Muscle layer of colon (tissue), 2 donors: ENCODE measurements at regions not wholly inside any gene's neighbourhood (a gene's known extent, or its start where the extent isn't known, plus 50 kb on each side); places are given as distances from the start of the nearest gene placed in this dataset.
A peak's percentile ranks its signal among the peaks of the same experiment; 100 is the strongest.

Source experiments
- H3K27ac ChIP-seq: one replicate; pipeline ENCODE4 v1.7.0; 2013; ENCODE audit warnings: low read depth, mild to moderate bottlenecking, low read length, moderate library complexity
- H3K27me3 ChIP-seq, 2 donors: one replicate each; pipeline ENCODE4 v1.7.0; 2013; ENCODE audit warnings: low read length in 2 of 2, mild to moderate bottlenecking in 2 of 2; ENCODE audit not compliant: insufficient read depth in 2 of 2, control insufficient read depth in 1 of 2
- H3K36me3 ChIP-seq: one replicate; pipeline ENCODE4 v1.7.0; 2013; ENCODE audit warnings: mild to moderate bottlenecking, low read length; ENCODE audit not compliant: insufficient read depth
- H3K4me1 ChIP-seq: one replicate; pipeline ENCODE4 v1.7.0; 2013; ENCODE audit warnings: mild to moderate bottlenecking, low read length; ENCODE audit not compliant: insufficient read depth
- H3K4me3 ChIP-seq, 2 donors: one replicate each; pipeline ENCODE4 v1.7.0; 2013; ENCODE audit warnings: low read length in 2 of 2, low read depth in 1 of 2, mild to moderate bottlenecking in 1 of 2, moderate library complexity in 1 of 2
- H3K9ac ChIP-seq: one replicate; pipeline ENCODE4 v1.7.0; 2013; ENCODE audit warnings: low read length
- H3K9me3 ChIP-seq: one replicate; pipeline ENCODE4 v1.7.0; 2013; ENCODE audit warnings: mild to moderate bottlenecking, low read length
- donor health status: abdominal sarcoma.
- donor health status: Adenocarcinoma of cecum.

- H3K9me3 ChIP-seq: no peaks in the 10 kb centered on the region
- no peak overlapping the region for H3K4me3 ChIP-seq
- H3K9ac ChIP-seq: no peak overlapping the region
- H3K4me1 ChIP-seq: no peaks in the 10 kb centered on the region
- no peaks in the 10 kb centered on the region for H3K27me3 ChIP-seq
- no peaks in the 10 kb centered on the region for H3K36me3 ChIP-seq
- no peak overlapping the region for H3K27ac ChIP-seq
Observed at GRCh38 chrX:20863649-20864048, 510.6 kb upstream of the CNKSR2 start.

- no peaks in the 10 kb centered on the region for H3K27me3 ChIP-seq
- H3K9ac ChIP-seq: no peak overlapping the region
- H3K27ac ChIP-seq: no peak overlapping the region
- H3K9me3 ChIP-seq: no peaks in the 10 kb centered on the region
- H3K4me3 ChIP-seq: no peak overlapping the region
- H3K36me3 ChIP-seq: no peaks in the 10 kb centered on the region
- no peaks in the 10 kb centered on the region for H3K4me1 ChIP-seq
Observed at GRCh38 chrX:20861113-20861512, 513.1 kb upstream of the CNKSR2 start.

GRCh38 chrX:20857746-20858145, 516.5 kb upstream of the CNKSR2 start:
- peak overlapping the region; percentile 7 for H3K27ac ChIP-seq
- H3K9me3 ChIP-seq: no peaks in the 10 kb centered on the region
- H3K27me3 ChIP-seq: no peaks in the 10 kb centered on the region
- H3K4me3 ChIP-seq: no peak overlapping the region
- H3K4me1 ChIP-seq: no peaks in the 10 kb centered on the region
- H3K9ac ChIP-seq: no peak overlapping the region
- no peaks in the 10 kb centered on the region for H3K36me3 ChIP-seq

- H3K4me1 ChIP-seq: no peaks in the 10 kb centered on the region
- H3K27ac ChIP-seq: no peak overlapping the region
- no peak overlapping the region for H3K9ac ChIP-seq
- H3K27me3 ChIP-seq: no peaks in the 10 kb centered on the region
- no peaks in the 10 kb centered on the region for H3K36me3 ChIP-seq
- no peak overlapping the region for H3K4me3 ChIP-seq
- H3K9me3 ChIP-seq: no peaks in the 10 kb centered on the region
Observed at GRCh38 chrX:20838477-20838876, 535.7 kb upstream of the CNKSR2 start.

- Histone ChIP-seq H3K9ac (no peak overlapping the region), H3K4me3 (no peak overlapping the region), H3K27ac (no peak overlapping the region), H3K4me1 (no peaks in the 10 kb centered on the region), H3K9me3 (no peaks in the 10 kb centered on the region), H3K27me3 (no peaks in the 10 kb centered on the region), H3K36me3 (no peaks in the 10 kb centered on the region)
Observed at GRCh38 chrX:20829665-20830491, 544.3 kb upstream of the CNKSR2 start.

- H3K9ac ChIP-seq: no peak overlapping the region
- H3K4me3 ChIP-seq: no peak overlapping the region
- H3K9me3 ChIP-seq: no peaks in the 10 kb centered on the region
- H3K4me1 ChIP-seq: no peaks in the 10 kb centered on the region
- no peaks in the 10 kb centered on the region for H3K36me3 ChIP-seq
- H3K27ac ChIP-seq: no peak overlapping the region
- no peaks in the 10 kb centered on the region for H3K27me3 ChIP-seq
Observed at GRCh38 chrX:20825984-20826383, 548.2 kb upstream of the CNKSR2 start.

GRCh38 chrX:20803971-20804370, 537.3 kb upstream of the RPS6KA3 start:
- Histone ChIP-seq H3K9ac (no peak overlapping the region), H3K4me1 (no peaks in the 10 kb centered on the region), H3K9me3 (no peaks in the 10 kb centered on the region), H3K27me3 (peaks cover 0 to 6% of the 10 kb centered on the region in 2 donors), H3K36me3 (no peaks in the 10 kb centered on the region), H3K4me3 (no peak overlapping the region), H3K27ac (no peak overlapping the region)

- Histone ChIP-seq H3K36me3 (no peaks in the 10 kb centered on the region), H3K9me3 (no peaks in the 10 kb centered on the region), H3K9ac (no peak overlapping the region), H3K4me3 (no peak overlapping the region), H3K27ac (no peak overlapping the region), H3K4me1 (no peaks in the 10 kb centered on the region), H3K27me3 (peaks cover 0 to 6% of the 10 kb centered on the region in 2 donors)
Observed at GRCh38 chrX:20802036-20802435, 535.3 kb upstream of the RPS6KA3 start.

- Histone ChIP-seq H3K9ac (no peak overlapping the region), H3K27me3 (no peaks in the 10 kb centered on the region), H3K4me3 (no peak overlapping the region), H3K4me1 (no peaks in the 10 kb centered on the region), H3K36me3 (no peaks in the 10 kb centered on the region), H3K27ac (no peak overlapping the region), H3K9me3 (no peaks in the 10 kb centered on the region)
Observed at GRCh38 chrX:20796450-20796849, 529.7 kb upstream of the RPS6KA3 start.

GRCh38 chrX:20789103-20789502, 522.4 kb upstream of the RPS6KA3 start:
- Histone ChIP-seq H3K9me3 (no peaks in the 10 kb centered on the region), H3K36me3 (no peaks in the 10 kb centered on the region), H3K27me3 (no peaks in the 10 kb centered on the region), H3K27ac (no peak overlapping the region), H3K4me1 (no peaks in the 10 kb centered on the region), H3K4me3 (no peak overlapping the region), H3K9ac (no peak overlapping the region)

- Histone ChIP-seq H3K9ac (no peak overlapping the region), H3K9me3 (no peaks in the 10 kb centered on the region), H3K36me3 (no peaks in the 10 kb centered on the region), H3K4me3 (no peak overlapping the region), H3K27me3 (no peaks in the 10 kb centered on the region), H3K27ac (no peak overlapping the region), H3K4me1 (no peaks in the 10 kb centered on the region)
Observed at GRCh38 chrX:20767346-20767745, 500.6 kb upstream of the RPS6KA3 start.

GRCh38 chrX:20756585-20756984, 489.9 kb upstream of the RPS6KA3 start:
- peaks cover 0 to 8% of the 10 kb centered on the region in 2 donors for H3K27me3 ChIP-seq
- no peak overlapping the region for H3K27ac ChIP-seq
- no peaks in the 10 kb centered on the region for H3K9me3 ChIP-seq
- no peak overlapping the region for H3K4me3 ChIP-seq
- H3K36me3 ChIP-seq: no peaks in the 10 kb centered on the region
- H3K4me1 ChIP-seq: no peaks in the 10 kb centered on the region
- H3K9ac ChIP-seq: no peak overlapping the region
